Karpas-422 (cell line): ENCODE measurements at regions not wholly inside any gene's neighbourhood (a gene's known extent, or its start where the extent isn't known, plus 50 kb on each side); places are given as distances from the start of the nearest gene placed in this dataset.

ENCODE experiments used
- DNase-seq: peaks from one replicate; pipeline ENCODE4 v3.0.0-alpha.2; 2015
- H2AFZ ChIP-seq: fragments of 200-600 bp; sonication (generic); 2 replicates; pipeline ENCODE4 v1.6.1; 2014; ENCODE audit warnings: antibody characterized with exemption, low read length, mixed read lengths
- H3K27ac ChIP-seq: fragments of 200-600 bp; sonication (generic); 2 replicates; pipeline ENCODE4 v1.5.1; 2014; ENCODE audit warnings: mild to moderate bottlenecking, low read length, moderate library complexity
- H3K27me3 ChIP-seq: fragments of 200-600 bp; sonication (generic); 2 replicates; pipeline ENCODE4 v1.6.1; 2014; ENCODE audit warnings: low read length, mixed read lengths
- H3K36me3 ChIP-seq: fragments of 200-600 bp; sonication (generic); 2 replicates; pipeline ENCODE4 v1.6.1; 2014; ENCODE audit warnings: low read length, mixed read lengths; ENCODE audit not compliant: insufficient read depth
- H3K4me1 ChIP-seq: fragments of 200-600 bp; sonication (generic); 2 replicates; pipeline ENCODE4 v1.6.1; 2014; ENCODE audit warnings: mild to moderate bottlenecking, low read length, mixed read lengths
- H3K4me2 ChIP-seq: fragments of 200-600 bp; sonication (generic); 2 replicates; pipeline ENCODE4 v1.6.1; 2014; ENCODE audit warnings: low read length, low read depth, mild to moderate bottlenecking; ENCODE audit not compliant: poor library complexity, severe bottlenecking
- H3K4me3 ChIP-seq: fragments of 200-600 bp; sonication (generic); 2 replicates; pipeline ENCODE4 v1.5.1; 2014; ENCODE audit warnings: mild to moderate bottlenecking, antibody characterized with exemption, low read length, mixed read lengths
- H3K79me2 ChIP-seq: fragments of 200-600 bp; sonication (generic); 2 replicates; pipeline ENCODE4 v1.6.1; 2014; ENCODE audit warnings: mild to moderate bottlenecking, low read length, mixed read lengths
- H3K9ac ChIP-seq: fragments of 200-600 bp; sonication (generic); 2 replicates; pipeline ENCODE4 v1.6.0; 2014; ENCODE audit warnings: low read length
- H3K9me2 ChIP-seq: fragments of 200-600 bp; sonication (generic), shearing (Covaris generic); replicated peaks from 2 replicates; pipeline ENCODE4 v1.6.0; 2014; ENCODE audit warnings: mild to moderate bottlenecking, low read length, moderate library complexity; ENCODE audit not compliant: insufficient read depth
- H3K9me3 ChIP-seq: fragments of 300-700, 200-600 bp; sonication (generic); 2 replicates; pipeline ENCODE4 v1.6.1; 2014; ENCODE audit warnings: low read length, mixed read lengths
- H4K20me1 ChIP-seq: fragments of 200-600 bp; sonication (generic); 2 replicates; pipeline ENCODE4 v1.6.1; 2014; ENCODE audit warnings: mild to moderate bottlenecking, antibody characterized with exemption, low read length, low read depth; ENCODE audit not compliant: insufficient read depth

DNA sequence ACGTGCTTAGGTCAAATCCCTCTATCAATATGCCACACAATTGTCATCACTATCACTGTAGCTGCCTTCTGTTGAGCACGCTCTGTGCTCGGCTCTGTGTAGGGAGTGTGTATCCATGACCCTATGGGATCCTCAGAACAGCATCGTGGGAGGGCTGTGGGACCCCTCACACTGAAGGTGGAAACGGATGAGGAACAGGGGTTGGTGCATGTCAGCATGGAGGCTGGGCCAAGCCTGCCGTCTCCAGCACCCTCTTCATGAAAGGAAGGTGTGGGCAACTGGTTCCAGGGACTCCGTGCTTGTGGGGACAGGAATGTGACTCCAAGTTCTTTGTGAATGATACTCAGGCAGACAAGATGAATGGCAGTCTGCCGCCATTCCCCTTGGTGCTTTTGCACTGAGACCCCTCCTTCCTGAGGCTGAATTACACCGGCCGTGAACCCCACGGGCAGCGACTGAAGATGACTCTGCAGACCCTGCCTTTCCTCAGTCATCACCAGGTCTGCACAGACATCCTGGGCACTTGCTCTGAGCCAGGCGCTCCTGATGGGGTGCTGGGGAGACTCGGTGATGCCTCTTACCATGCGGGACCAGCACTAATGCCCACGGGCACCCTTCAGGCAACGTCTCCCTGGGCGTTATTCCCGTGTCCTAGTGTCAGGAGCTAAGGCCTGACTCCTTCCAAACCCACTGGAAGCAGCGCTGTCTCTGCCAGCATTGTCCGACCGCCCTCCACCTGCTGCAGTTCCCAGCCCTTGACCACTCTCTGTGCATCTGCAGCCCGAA lies 495.2 kb downstream of the TCERG1L start:
- H3K4me2 ChIP-seq = no peak overlapping the region
- no peak overlapping the region for H3K9ac ChIP-seq
- H3K9me3 ChIP-seq = no peaks in the 10 kb centered on the region
- no peak overlapping the region for H2AFZ ChIP-seq
- no peaks in the 10 kb centered on the region for H4K20me1 ChIP-seq
- H3K4me3 ChIP-seq = no peak overlapping the region
- no peaks in the 10 kb centered on the region for H3K9me2 ChIP-seq
- no peaks in the 10 kb centered on the region for H3K36me3 ChIP-seq
- H3K79me2 ChIP-seq = no peaks in the 10 kb centered on the region
- H3K27ac ChIP-seq = no peak overlapping the region
- DNase-seq = no peak
- no peaks in the 10 kb centered on the region for H3K27me3 ChIP-seq
- H3K4me1 ChIP-seq = no peaks in the 10 kb centered on the region

DNA sequence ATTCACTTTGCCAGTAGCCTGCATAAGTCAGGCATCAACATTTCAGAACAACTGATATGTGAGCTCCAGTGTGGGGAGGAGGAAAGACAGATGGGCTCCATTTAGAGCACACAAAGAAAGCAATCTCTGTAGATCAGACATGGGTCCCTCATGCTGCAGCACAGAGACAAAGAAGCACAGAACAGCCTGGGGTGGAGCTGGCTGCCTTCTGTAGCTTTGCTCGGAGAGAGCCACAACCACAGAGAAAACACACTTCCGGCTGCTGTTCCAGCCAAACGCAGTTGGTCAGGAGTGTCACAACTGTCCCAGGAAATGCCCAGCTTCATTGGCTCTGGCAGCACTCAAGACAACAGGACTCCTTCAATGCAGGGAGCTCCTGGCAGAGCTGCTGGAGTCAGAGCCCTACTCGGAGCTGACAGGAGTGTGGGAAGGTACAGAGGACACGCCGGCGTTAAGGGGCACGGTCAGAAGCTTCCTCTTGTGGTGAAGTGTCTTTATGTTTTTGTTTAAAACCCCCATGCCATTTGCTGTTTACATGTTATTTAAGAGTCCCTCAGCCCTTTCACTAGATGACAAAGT lies 494.4 kb downstream of the TCERG1L start:
- Histone ChIP-seq H4K20me1 (no peaks in the 10 kb centered on the region), H3K4me1 (no peaks in the 10 kb centered on the region), H3K9me2 (no peaks in the 10 kb centered on the region), H3K9me3 (no peaks in the 10 kb centered on the region), H3K27me3 (no peaks in the 10 kb centered on the region), H3K27ac (no peak overlapping the region), H3K4me3 (no peak overlapping the region), H2AFZ (no peak overlapping the region), H3K4me2 (no peak overlapping the region), H3K79me2 (no peaks in the 10 kb centered on the region), H3K9ac (no peak overlapping the region), H3K36me3 (no peaks in the 10 kb centered on the region)
- no peak for DNase-seq

- Histone ChIP-seq H3K9me3 (no peaks in the 10 kb centered on the region), H3K36me3 (no peaks in the 10 kb centered on the region), H3K4me3 (no peak overlapping the region), H3K9me2 (no peaks in the 10 kb centered on the region), H3K27me3 (no peaks in the 10 kb centered on the region), H3K27ac (no peak overlapping the region), H3K79me2 (no peaks in the 10 kb centered on the region), H3K9ac (no peak overlapping the region), H3K4me2 (no peak overlapping the region), H2AFZ (no peak overlapping the region), H3K4me1 (no peaks in the 10 kb centered on the region), H4K20me1 (no peaks in the 10 kb centered on the region)
- DNase-seq = no peak
These were observed 493.8 kb downstream of the TCERG1L start for GRCh38 chr10:130817674-130818073.

DNA sequence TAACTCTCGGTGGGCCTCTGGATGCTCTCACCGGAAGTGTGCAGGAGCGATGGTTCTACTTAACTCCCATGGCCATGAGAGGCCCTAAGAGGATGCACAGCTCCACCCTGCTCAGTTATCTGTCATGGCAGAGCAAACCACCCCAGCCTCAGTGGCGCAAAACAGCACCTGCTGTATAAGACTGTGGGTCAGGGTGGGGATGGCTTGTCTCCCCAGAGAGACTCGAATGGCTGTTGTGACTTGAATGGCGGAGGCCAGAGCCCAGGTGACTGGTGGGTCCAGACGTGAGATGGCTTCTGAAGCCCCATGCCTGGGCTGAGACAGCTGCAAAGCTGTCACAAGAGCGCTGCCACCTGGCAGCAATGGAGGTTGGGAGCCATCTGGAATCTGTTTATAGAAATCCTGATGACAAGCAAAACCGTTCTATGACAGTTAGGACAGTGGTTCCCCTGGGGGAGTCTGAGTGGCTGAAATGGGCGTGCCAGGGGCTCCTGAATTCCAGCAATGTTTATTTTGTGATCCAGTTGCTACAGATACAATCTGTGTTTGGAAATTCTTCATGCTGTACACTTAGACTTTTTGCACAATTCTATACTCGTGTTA lies 490.5 kb downstream of the TCERG1L start:
- Histone ChIP-seq H4K20me1 (no peaks in the 10 kb centered on the region), H3K9ac (no peak overlapping the region)

GRCh38 chr10:130824230-130825014 lies 487.1 kb downstream of the TCERG1L start:
- no peak overlapping the region for H2AFZ ChIP-seq
- no peak overlapping the region for H3K9ac ChIP-seq
- no peak for DNase-seq
- H3K79me2 ChIP-seq = no peaks in the 10 kb centered on the region
- no peak overlapping the region for H3K4me3 ChIP-seq
- peaks cover 9% of the 10 kb centered on the region; the same call in 1 of the 2 replicates for H3K9me3 ChIP-seq
- no peaks in the 10 kb centered on the region for H3K4me1 ChIP-seq
- H3K4me2 ChIP-seq = no peak overlapping the region
- H3K27me3 ChIP-seq = no peaks in the 10 kb centered on the region
- H3K27ac ChIP-seq = no peak overlapping the region
- H4K20me1 ChIP-seq = no peaks in the 10 kb centered on the region
- H3K9me2 ChIP-seq = no peaks in the 10 kb centered on the region; the same call in 1 of the 2 replicates
- no peaks in the 10 kb centered on the region; the same call in 1 of the 2 replicates for H3K36me3 ChIP-seq

More for the DNA sequence above, 490.5 kb downstream of the TCERG1L start:
- Histone ChIP-seq H3K4me1 (no peaks in the 10 kb centered on the region), H3K79me2 (no peaks in the 10 kb centered on the region), H3K9me2 (no peaks in the 10 kb centered on the region), H3K4me3 (no peak overlapping the region), H3K4me2 (no peak overlapping the region), H3K27ac (no peak overlapping the region), H2AFZ (no peak overlapping the region), H3K36me3 (no peaks in the 10 kb centered on the region), H3K9me3 (peaks cover 3% of the 10 kb centered on the region; the same call in 1 of the 2 replicates), H3K27me3 (no peaks in the 10 kb centered on the region)
- DNase-seq = no peak

DNA sequence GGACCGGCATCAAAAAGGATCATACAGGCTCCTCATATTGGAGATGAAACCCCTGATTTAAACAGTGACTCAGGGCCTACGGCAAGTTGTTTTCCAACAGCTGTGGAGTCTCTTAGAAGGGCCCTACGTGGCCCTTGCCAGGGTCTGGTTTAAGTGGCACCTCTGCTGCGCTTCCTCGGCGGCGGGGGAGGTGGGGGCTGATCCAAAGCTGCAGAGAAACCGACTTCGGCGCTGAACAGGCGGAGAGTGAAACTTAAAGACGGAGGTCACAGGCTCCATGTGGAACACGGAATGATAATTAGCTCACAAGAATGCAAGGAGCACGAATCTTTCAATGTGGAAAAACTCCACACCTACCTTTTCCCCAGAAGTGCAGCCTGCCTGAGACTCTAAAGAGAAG lies 477.9 kb downstream of the TCERG1L start:
- no peak for DNase-seq
- H2AFZ ChIP-seq = no peak overlapping the region
- no peaks in the 10 kb centered on the region for H3K27me3 ChIP-seq
- no peaks in the 10 kb centered on the region for H3K9me3 ChIP-seq
- H3K79me2 ChIP-seq = no peaks in the 10 kb centered on the region
- no peak overlapping the region for H3K9ac ChIP-seq
- no peaks in the 10 kb centered on the region for H3K4me1 ChIP-seq
- no peak overlapping the region for H3K27ac ChIP-seq
- no peaks in the 10 kb centered on the region for H4K20me1 ChIP-seq
- H3K36me3 ChIP-seq = no peaks in the 10 kb centered on the region
- H3K4me2 ChIP-seq = no peak overlapping the region
- H3K9me2 ChIP-seq = no peaks in the 10 kb centered on the region
- H3K4me3 ChIP-seq = no peak overlapping the region

DNA sequence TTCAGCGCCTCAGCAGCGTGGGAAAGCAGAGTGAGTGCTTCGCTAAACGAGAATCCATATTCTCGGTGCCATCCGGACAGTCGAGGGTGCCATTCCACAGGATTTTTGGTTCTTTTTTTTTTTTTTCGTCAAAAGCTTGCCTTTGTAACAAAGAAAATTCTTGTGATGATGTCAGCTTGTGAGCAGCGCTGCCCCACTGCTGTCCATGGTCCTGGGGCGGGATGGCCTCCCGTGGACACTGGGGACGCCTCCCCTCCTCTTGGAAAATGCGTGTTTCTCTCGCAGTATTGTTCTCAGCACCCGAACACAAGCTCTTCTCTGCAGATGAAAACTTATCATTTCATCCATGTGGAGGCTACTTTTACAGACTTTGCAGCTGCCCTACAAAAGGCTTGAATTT lies 477.4 kb downstream of the TCERG1L start:
- Histone ChIP-seq H4K20me1 (no peaks in the 10 kb centered on the region), H3K27ac (no peak overlapping the region), H3K36me3 (no peaks in the 10 kb centered on the region), H3K4me2 (no peak overlapping the region), H3K9ac (no peak overlapping the region), H3K9me2 (no peaks in the 10 kb centered on the region), H3K4me1 (no peaks in the 10 kb centered on the region), H3K4me3 (no peak overlapping the region), H3K79me2 (no peaks in the 10 kb centered on the region), H3K9me3 (no peaks in the 10 kb centered on the region), H2AFZ (no peak overlapping the region), H3K27me3 (no peaks in the 10 kb centered on the region)
- no peak for DNase-seq

DNA sequence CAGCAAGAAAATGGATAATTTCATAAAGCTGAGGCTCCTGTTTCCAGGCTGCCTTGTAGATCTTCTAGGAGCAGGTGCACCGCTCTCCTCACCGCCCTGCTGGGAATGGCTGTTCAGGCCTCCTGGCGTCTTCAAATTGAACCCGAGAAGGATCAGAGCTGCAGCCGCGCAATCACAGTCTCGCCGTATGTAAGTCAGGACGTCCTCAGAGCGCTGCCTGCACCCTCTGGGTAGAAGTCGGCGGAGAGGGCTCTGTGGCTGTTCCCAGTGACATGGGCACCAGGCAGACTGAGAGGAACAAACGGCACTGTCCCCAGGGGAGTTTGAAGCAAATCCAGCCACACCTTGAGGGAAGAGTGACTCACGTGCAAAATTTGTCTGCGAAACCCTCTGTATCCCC lies 476.9 kb downstream of the TCERG1L start:
- H3K9me3 ChIP-seq = no peaks in the 10 kb centered on the region
- H4K20me1 ChIP-seq = no peaks in the 10 kb centered on the region
- H3K9me2 ChIP-seq = no peaks in the 10 kb centered on the region
- no peak overlapping the region for H3K4me2 ChIP-seq
- no peak overlapping the region for H3K4me3 ChIP-seq
- no peaks in the 10 kb centered on the region for H3K36me3 ChIP-seq
- H3K27me3 ChIP-seq = no peaks in the 10 kb centered on the region
- DNase-seq = no peak
- H3K27ac ChIP-seq = no peak overlapping the region
- H3K79me2 ChIP-seq = no peaks in the 10 kb centered on the region
- no peak overlapping the region for H3K9ac ChIP-seq
- no peaks in the 10 kb centered on the region for H3K4me1 ChIP-seq
- no peak overlapping the region for H2AFZ ChIP-seq
